ENCODE measurements at regions not wholly inside any gene's neighbourhood (a gene's known extent, or its start where the extent isn't known, plus 50 kb on each side); places are given as distances from the start of the nearest gene placed in this dataset.

DNA sequence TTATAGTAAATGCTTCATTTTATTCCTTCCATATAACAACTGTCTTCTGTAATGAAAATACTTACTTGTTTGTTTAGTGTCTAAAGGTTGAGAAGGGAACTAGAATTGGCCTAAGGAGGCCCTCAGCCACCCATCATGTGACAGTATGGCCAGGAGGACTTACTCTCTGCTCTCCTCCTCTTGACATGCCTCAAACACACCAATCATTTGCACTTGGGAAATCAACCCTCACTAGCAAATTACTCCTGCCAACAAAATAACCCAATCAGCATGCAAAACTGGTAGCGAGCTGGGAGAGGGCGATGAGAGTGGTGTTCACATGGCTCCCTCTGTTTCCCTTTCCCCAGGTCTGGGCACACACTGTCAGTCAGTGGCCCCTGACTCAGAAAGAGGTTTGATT, 58.6 kb upstream of the MEF2C start:
- no peak for DNase-seq

DNA sequence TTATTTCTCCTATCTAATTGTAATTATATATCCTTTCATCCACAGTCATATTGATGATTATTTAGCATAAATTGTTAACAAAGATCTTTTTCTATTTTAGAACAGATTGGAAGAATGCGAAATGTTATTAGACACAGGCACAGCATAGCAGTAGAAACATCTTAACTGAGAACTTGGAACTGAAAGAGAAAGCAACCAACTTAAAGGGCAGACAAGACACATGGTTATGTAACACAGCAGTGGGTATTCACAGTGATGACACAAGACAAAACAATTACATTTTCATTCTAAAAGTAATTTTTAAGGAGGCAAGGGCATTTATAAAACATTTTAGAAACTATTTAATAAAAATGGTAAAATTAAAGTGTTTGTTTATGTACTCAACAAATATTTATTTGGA, 57.7 kb upstream of the MEF2C start:
- no peak for DNase-seq

DNA sequence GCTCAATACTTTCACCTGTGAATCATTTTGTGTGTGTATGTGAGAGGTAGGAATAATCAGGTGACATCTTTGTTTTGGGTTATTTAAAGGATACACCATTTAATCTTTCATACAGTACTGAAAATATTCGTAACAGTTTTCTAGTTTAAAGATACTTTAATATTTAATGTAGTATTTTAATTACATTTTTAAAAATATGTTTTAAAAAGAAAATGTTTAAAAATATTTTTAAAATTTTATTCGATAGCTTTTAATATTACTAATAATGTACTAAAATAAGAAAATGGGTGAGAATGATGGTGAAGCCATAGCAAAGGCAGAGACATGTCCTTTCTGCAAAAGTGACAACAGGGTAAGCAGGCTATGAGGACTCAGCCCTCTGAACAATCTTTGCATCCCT, 56.3 kb upstream of the MEF2C start:
- no peak for DNase-seq

DNA sequence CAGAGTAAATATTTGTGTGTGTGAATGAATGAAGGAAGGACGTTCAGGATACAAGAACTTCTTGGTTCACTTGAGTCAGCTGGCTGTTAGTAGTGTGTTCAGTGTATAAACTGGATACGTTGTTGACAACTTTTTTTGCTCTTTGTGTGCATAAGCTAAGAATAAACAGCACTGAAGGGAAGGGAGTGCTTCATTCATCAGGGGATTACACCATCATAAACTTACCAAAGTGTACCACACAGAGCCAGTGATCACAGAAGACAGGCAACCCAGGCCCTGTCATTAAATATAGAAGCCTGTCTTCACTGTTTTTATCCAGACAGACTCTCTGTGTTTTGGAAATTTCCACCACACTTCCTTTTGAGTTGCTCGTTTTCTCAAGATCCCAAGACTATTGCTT, 55.5 kb upstream of the MEF2C start:
- no peak for DNase-seq

- no peak for DNase-seq
Observed at GRCh38 chr5:88937406-88937805, 54.4 kb upstream of the MEF2C start.

DNA sequence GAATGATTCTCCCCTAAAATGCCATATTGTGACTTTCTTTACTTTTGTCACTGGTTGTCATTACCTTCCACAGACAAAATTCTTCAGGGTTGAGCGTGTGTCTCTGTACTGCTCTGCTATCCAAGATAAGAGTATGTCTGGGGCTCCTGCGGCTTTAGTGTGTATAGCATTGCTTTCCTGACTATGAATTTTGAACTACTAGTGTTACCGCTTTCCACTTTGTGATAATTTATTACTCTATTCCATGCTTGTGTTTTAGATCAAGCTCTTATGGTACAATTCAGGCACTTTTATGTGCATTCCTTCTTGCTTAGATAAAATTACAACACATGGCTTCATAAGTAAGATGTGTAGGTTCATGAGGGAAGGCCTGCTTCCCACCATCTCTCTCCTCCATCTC, 51.5 kb upstream of the MEF2C start:
- DNase-seq = peak; percentile 71
